Astrocyte of the spinal cord (primary cell): ENCODE measurements at regions not wholly inside any gene's neighbourhood (a gene's known extent, or its start where the extent isn't known, plus 50 kb on each side); places are given as distances from the start of the nearest gene placed in this dataset.

Experiments used
- DNase-seq: peaks from one replicate; pipeline ENCODE4 v3.0.0; 2011; ENCODE audit warnings: low read depth, low spot score
- H3K4me3 ChIP-seq: 2 replicates; pipeline ENCODE4 v1.5.1; 2011; ENCODE audit warnings: low read depth, mild to moderate bottlenecking, low read length, moderate library complexity
- in situ Hi-C: cut with HindIII; loops from 2 replicates; pipeline ENCODE4 v1.10.0; 2017; ENCODE audit warnings: low sequenced_read_pairs
- TF ChIP-seq, protein P1 (sequence below): IDR thresholded peaks from 2 replicates; pipeline ENCODE4 v1.5.1; 2012; ENCODE audit warnings: low read depth, mild to moderate bottlenecking, low read length, inconsistent platforms

DNA sequence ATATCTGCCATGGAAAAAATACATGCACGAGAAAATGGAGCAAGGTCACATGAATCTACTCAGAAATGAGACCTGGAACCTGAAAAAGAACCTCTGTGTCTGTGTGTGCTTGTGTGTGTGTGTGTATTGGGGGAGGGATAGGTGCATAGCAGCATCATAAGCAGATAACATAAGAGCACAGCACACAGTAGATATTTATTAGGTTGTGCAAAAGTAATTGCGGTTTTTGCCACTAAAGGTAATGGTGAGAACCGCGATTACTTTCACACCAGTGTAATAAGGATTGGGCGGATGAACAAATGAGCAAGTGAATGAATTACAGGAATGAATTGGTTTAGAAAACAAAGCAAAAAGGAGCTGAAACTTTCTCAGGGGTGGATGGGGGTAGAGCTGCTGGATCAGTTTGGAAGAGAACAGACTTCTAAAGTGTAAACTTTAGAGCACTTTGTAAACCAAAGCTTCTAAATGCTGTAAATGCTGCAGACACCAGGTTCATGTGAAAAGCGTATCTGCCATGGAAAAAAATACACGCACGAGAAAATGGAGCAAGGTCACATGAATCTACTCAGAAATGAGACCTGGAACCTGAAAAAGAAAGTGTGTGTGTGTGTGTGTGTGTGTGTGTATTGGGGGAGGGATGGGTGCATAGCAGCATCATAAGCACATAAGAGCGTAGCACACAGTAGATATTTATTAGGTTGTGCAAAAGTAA lies 156.9 kb downstream of the TOMM20 start:
- DNase-seq, result no peak
- H3K4me3 ChIP-seq, result no peak overlapping the region
- TF ChIP-seq, protein P1, sequence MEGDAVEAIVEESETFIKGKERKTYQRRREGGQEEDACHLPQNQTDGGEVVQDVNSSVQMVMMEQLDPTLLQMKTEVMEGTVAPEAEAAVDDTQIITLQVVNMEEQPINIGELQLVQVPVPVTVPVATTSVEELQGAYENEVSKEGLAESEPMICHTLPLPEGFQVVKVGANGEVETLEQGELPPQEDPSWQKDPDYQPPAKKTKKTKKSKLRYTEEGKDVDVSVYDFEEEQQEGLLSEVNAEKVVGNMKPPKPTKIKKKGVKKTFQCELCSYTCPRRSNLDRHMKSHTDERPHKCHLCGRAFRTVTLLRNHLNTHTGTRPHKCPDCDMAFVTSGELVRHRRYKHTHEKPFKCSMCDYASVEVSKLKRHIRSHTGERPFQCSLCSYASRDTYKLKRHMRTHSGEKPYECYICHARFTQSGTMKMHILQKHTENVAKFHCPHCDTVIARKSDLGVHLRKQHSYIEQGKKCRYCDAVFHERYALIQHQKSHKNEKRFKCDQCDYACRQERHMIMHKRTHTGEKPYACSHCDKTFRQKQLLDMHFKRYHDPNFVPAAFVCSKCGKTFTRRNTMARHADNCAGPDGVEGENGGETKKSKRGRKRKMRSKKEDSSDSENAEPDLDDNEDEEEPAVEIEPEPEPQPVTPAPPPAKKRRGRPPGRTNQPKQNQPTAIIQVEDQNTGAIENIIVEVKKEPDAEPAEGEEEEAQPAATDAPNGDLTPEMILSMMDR, result no peak
- in situ Hi-C loops, result loop anchor here (10.0 to 25.0 kb wide), 3 partner anchors 103 to 359 kb away; partner anchors contain the start of gene IRF2BP2

DNA sequence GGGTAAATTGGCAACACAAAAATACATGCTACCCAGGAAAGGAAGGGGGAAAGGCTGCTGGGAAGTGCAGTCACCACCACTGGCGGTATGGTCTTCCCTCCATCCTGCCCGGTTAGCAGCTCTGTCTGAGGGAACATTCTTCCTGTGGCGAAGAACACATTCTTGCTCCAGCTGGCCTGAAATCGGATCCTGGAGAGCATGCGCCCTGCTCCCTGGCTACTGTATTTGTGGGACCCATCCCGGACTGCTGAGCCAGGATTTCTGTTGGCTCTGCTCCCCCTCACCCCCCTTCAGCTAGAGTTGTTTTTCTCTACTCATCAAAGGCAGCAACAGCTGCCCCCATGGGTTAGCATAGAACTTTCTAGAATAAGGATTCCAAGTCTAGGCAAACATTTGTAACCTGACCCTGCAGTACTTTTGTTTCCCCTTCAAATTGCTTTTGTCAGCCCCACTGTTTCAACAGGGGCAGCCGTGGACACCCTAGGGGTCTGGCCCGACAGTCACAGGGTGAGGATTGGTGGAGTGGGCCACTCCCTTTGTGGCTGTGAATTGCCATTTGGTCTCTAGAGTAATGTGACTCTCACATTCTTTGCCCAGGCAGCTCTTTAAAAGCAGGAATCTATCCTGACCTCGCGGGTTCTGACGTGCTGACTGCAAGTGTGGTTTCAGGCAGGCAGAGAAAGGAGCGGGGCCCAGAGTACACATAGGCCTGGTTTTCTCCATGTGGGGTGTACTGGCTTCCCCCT lies 157.7 kb downstream of the TOMM20 start:
- TF ChIP-seq, protein P1, result no peak
- peak; percentile 99 for DNase-seq
- no peak overlapping the region for H3K4me3 ChIP-seq
- in situ Hi-C loops, result loop anchor here (10.0 to 25.0 kb wide), 3 partner anchors 104 to 359 kb away; partner anchors contain the start of gene IRF2BP2

DNA sequence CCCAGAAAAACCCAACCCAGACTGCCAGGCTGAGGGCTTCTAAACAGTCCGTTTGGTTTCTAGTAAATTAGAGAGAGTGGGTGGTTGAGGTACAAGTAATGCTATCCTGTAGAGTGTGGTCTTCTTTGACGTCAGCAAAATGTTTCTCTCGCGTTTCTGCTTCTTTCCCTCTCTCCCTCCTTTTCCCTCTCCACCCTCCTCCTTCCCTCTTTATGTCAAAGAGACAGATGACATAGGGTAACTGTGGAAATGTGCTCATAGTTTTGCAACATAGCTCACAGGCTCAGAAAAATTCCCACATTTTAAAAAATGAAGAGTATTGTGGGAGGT lies 158.3 kb downstream of the TOMM20 start:
- H3K4me3 ChIP-seq, result no peak overlapping the region
- TF ChIP-seq, protein P1, result no peak
- in situ Hi-C loops, result loop anchor here (10.0 to 25.0 kb wide), 3 partner anchors 104 to 358 kb away; partner anchors contain the start of gene IRF2BP2
- DNase-seq, result peak; percentile 97

DNA sequence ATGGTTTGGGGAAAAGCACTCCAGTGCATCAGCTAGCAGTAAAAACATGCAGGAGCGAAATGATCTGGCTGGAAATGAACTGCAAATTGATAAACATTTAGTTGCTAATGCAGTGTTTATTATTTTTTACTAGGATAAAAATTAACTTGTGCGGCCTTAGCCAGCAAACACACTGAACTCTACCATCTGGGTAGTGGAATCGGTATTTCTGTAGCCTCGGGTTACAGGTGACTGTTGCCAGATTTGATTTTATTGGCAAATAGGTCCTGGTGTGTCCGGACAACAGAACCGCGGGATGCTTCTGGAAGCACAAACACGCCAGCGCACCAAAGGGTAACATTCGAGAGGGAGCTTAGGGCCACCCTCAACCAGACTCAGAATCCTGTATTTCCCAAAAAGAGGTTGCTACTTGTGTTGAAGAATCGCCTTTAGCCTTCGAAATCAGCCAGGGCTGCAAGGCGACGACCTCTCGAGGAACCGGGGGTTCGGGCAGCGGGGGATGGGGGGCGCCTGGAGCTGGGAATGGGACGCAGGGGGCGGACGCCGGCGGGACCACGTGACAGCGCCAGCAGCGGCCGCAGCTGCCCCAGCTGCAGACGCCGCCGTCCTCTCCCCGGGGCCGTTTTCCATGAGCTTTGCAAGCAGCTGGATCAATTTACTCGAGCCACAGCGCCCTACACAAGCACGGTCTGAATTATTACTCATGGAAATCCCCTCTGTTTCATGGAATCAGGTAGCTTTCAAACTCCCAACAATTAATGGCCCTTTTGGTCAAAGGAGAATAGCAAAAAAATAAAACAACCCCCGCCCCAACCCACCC lies 158.8 kb downstream of the TOMM20 start:
- DNase-seq, result peak; percentile 93
- H3K4me3 ChIP-seq, result peak overlapping the region; percentile 1
- TF ChIP-seq, protein P1, result no peak
- in situ Hi-C loops, result loop anchor here (10.0 to 25.0 kb wide), 3 partner anchors 105 to 357 kb away; partner anchors contain the start of gene IRF2BP2

DNA sequence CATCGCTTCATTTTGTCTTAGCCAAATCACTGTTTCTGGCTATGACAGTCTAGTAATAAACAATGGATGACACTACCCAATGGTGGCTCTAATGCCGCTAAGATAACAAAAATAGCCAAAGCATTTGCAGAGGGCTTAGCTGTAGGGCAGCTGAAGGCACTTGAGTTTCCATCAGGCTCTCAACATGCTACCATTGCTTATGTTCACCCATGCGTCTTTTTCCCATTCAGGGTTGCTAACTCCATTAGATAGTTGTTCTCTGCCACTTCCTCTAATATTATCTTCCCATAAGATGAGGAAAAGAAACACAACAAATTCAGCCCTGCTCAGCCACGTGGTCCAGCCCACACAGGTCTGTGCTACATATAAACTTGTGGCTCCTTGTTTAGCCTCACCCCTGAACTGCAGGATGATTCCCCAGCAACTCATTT lies 159.6 kb downstream of the TOMM20 start:
- DNase-seq, result no peak
- H3K4me3 ChIP-seq, result no peak overlapping the region
- TF ChIP-seq, protein P1, result no peak
- in situ Hi-C loops, result loop anchor here (25.0 kb wide), 2 partner anchors 232 to 357 kb away; partner anchors contain the start of gene IRF2BP2

DNA sequence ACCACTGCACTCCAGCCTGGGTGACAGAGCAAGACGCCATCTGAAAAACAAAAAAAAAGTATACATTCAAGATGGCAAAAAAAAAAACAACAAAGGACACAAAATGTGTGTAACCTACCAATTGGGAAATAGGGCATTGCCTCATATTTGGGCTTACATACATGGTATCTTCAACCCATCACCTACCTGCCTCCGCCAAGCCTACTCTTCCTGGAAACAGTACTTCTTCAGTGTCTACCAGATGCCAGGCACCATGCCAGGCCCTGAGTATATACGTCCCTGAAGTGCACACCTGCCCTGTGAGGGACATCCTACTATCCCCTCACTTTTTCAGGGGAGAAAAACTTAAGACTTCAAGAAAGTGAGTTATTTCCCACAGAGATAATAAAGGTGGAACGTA lies 160.2 kb downstream of the TOMM20 start:
- no peak overlapping the region for H3K4me3 ChIP-seq
- TF ChIP-seq, protein P1, result no peak
- in situ Hi-C loops, result loop anchor here (25.0 kb wide), 2 partner anchors 231 to 356 kb away; partner anchors contain the start of gene IRF2BP2
- DNase-seq, result no peak
